Activated gamma-delta T cell treated with anti-CD3 and anti-CD28 coated beads, Interleukin-2, amount 50 U/mL, for 16 hours (primary cell): ENCODE measurements at regions not wholly inside any gene's neighbourhood (a gene's known extent, or its start where the extent isn't known, plus 50 kb on each side); places are given as distances from the start of the nearest gene placed in this dataset.

Experiments used
- DNase-seq: peaks from one replicate; pipeline ENCODE4 v3.0.0-alpha.2; 2020; ENCODE audit warnings: low read depth

DNA sequence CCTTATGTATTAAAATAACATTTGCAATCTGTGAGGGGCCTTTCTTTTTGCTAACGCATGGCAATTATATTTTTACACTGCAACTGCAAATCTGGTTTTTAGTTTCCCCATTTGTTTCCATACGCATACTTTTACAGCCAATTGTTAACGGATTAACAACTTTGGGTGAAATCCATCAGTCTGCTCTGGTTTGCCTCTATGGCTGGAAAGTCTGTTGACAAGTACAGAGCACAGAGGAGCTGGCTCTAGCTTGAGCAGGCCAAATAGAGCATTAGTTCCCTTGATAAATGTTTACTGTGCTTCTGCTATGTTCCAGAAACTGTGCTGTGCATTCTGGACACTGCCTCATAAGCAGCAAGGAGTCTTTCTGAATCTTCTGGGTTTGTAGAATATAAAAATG lies 400.4 kb upstream of the KIF2A start:
- DNase-seq: no peak

DNA sequence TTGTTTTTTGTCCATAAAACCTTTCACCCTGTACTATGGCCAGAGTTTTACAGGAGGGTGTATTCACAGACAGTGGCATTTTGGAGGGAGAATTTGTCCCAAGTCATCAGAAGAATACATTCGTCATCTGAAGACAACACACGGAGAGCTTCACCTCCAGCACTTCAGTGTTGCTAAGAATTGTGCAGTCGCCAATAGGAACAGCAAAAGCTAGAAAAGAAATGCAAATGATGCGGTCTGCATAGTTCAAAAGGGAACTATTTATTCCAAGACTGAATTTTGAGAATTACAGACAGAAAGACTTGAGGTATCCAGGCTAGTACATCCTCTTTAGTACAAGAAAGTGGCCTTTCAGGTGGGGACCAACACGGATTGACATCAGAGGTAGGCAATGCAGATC lies 399.2 kb upstream of the KIF2A start:
- DNase-seq: no peak

DNA sequence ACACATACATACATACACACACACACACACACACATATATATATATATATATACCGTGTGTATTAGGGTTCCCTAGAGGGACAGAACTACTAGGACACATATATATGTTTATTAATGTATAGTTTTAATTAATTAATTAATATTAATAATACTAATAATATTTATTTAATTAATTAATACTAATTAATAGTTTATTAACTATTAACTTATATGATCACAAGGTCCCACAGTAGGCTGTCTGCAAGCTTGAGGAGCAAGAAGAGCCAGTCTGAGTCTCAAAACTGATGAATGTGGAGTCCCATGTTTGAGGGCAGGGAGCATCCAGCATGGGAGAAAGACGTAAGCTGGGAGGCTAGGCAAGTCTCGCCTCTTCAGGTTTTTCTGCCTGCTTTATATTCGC lies 398.0 kb upstream of the KIF2A start:
- DNase-seq: no peak

DNA sequence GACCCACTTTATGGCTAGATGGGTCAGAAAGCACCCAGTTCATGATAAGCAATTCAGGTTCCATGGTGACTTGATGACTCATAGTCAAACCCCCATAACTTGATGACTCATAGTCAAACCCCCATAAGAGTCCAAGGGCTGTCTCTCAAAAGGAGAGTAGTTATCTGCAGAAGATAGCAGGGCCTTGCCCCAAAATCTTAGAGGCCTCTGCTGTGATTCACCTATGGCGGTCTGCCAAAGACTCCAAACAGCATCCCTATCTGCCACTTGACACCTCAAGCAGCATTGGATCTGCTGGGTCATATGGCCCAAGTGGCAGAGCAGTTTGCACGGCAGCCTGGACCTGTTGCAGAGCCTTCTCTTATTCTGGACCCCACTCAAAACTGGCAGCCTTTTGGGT lies 395.2 kb upstream of the KIF2A start:
- DNase-seq: no peak

DNA sequence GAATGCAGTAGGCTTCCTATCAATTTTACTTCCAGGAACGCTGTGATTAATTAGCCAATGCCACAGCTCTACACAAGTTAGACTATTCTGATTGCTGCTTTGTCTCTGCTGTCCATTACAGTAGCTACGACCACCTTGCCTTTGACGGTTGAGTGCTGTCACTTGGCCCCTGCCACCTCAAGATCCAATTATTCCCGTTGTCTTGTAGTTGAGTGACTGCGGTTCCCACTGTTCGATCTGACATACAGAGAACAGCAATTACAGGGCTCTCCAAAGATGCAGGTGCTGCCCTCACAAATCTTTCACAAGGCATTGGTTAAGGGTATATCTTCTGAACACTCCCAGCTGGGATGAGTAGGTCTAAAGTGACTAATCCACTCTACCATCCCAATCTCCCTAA lies 393.4 kb upstream of the KIF2A start:
- no peak for DNase-seq

DNA sequence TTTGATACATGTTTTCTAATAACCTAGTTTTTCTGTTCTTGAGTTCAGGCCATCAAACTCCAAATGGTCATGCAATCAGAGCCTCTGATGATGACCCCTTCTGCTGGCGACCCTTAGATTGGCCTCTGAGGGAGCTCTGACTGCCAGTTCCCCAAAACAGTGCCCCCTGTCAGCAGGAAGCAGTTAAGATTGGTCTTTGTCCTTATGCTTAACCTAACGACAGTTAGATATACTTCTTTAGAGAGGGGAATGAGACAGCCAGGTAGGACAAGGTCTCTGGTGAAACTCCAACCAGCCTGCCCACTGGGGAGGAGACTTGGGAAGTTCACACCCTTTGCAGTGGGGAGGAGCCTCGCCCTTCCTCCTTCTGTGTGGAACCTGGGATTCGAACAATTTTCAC lies 390.4 kb upstream of the KIF2A start:
- DNase-seq: no peak

DNA sequence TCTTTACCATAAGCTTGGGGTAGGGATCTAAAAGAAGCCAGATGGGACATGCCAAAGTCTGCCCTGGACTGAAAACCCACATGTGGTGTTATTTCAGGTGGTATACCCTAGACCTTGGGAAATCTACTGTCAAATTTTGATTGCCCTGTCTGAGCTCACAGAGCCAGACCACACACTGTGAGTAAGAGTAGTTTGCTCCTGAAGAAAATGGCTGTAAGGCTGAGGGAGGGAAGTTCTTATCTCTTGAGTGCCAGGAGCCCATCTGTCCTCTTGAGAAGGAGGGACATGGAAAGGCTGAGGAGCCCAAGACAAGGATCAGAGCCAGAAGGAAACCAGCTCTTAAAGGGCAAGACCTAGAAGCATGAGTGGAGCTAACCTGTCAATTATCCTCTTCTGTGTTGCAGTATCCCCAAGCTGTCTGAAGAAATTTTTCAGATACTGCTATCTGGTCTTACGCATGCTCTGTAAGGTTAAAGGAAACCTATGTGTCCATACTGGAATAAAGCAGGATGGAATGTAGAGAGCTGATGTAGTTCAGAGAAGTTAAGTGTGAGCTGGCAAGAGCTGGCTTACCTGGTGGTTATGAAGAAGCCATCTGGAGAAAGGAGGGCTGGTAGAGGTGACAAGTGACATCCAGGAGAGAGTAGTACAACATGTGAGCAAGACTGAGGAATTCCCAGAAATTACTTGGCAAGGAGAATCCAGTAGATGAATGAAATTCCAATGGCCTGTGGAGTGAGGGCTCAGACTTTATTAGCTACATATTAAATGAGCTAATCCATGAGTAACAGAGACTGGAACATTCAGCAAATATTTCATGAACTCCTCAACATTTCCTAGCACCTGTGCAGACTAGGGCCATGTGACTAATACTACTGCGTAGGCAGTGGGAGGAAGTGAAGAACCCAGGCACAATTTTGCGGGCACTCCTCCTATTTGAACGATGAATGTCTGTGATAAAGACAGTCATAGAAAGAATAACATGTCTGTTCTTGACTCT lies 389.1 kb upstream of the KIF2A start:
- DNase-seq: no peak

DNA sequence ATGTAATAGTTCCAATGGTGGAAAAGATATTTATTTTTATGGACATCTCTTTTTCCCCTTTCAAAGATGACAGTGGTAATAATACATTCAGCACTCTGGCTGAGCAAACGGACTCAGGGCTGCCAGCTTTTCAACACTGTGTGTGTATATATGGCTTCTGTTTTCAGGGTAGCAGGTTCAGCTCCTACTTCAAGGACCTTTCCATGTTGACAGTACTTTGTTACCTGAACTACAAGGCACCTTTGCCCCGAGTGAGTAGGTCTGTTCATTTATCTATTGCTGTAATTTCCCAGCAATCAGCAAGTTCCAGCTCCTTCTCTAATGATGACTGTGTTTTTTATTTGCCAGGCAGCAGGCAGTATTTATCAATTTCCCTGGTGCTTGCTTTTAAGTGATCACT lies 387.4 kb upstream of the KIF2A start:
- DNase-seq: no peak

DNA sequence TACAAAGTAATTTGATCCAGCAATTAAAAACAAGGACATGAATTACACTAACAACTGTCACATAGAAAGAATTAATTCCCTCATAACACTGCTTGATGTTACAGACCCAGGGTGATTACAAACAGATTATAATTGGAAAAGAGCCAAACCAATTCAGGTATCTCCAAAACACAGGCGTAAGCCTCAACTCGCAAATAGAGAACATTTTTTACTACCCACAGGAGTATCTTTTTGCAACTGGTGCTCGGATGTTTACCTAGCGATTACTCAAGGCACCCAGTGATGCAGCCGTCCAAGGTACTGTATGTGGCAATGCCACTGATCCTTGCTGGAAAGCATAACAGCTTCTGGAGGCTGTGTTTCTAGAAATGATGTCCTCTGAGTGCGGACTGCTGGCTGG lies 386.1 kb upstream of the KIF2A start:
- DNase-seq: no peak

DNA sequence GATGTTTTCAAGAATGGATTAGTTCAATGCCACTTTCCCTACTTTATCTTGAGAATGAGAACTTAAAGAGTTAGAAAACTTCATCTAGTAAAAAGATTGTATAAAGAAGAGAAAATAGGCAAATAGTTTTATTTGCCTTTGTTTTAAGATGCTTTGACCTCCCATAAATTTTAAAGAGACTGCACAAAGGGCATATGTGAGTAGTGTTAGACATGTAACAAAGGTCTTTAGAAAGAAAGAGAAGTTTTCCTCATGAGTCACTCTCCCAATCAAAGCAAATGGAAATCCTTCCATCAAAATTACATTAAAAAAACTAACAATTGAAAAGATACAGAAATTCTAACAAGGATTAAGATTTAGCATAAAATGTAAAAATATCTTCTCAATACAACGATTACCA lies 381.8 kb upstream of the KIF2A start:
- no peak for DNase-seq

DNA sequence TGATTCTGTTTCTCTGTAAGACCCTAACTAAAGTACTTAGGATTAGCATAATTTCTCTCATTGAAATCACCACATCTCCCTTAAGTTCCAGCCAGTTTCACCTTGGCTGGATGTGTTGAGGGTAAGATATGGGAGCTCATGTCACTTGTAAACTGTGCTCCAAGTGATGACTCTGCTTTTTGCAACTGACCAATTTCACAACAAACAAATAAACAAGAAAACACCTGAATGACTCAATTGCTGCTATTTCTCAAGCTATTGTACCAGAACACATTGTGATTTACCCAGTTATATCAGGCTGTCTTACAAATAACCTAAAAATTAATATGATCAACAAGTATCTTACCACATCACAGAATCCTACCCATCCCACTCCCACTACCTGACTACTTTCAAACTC lies 379.1 kb upstream of the KIF2A start:
- no peak for DNase-seq

DNA sequence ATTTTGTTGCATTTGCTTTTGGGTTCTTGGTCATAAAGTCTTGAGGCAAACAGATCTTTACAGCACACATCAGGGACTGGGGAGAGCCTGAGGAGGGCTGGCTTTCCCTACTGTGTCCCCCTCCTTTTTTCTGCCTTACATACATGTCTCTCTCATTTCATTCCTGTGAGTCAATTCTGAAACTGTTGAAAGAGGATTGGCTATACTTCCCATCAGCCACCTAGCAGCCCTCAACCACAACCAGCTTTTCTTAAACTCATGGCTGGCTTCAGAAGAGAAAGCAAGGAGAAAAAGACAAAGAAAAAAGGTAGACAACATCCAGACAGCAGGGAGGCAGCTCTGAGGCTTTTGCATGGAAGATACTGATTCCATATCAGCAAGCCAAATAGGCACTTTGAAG lies 374.8 kb upstream of the KIF2A start:
- DNase-seq: no peak

DNA sequence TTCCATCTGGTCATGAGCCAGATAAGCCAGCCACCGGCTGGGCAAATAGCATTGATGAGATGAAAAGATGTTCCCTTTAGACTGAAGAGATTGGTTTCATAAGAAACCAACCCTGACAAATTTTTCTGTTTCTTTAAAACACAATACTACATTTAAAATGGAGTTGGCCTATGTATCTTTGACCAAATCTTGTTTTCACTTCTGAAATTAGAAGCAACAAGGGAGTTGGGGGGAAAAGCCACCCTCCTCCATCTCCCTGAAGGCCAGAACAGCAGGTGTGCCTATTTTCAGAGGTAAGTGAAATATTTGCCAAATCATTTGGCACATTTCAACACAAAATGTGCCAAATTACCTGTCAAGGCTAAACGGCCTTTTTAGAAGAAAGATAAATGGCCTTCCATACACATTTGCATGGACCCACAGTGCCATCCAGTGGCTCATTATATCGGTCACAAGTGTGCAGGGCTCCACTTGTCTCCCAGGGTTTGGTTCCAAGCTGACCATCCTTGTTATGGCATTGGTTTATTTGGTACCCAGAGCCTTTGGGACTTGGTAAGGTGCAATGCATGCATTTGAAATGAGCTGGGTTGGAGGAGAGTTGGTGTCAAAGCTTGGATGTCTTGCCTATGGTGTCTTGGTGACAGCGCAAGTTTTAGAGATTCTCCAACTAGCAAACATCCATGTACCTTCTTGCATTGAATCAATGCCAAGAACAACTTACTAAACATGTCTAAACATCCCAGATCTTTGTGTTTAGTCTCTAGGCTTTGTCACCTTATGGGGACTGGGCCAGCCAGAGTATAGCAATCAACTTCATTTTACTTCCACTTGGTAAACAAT lies 372.0 kb upstream of the KIF2A start:
- DNase-seq: no peak

DNA sequence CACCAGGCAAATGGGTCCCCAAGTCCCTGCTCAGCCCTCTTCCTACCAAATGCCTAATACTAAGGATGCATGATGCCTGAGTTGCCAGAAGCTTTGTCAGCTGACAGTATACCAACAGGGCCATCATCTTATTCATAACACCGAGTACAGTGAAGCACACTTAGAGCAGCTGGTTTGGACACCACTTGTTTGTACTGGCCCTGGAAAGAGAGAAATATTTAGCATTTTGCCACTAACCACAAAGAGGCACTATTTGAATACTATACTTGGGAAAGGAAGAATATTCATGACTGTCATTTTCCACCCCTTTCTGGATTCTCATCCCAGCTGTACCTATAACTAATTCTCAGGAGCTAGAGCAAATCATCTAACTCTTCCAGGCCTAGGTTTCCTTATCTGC lies 364.4 kb upstream of the KIF2A start:
- DNase-seq: no peak

DNA sequence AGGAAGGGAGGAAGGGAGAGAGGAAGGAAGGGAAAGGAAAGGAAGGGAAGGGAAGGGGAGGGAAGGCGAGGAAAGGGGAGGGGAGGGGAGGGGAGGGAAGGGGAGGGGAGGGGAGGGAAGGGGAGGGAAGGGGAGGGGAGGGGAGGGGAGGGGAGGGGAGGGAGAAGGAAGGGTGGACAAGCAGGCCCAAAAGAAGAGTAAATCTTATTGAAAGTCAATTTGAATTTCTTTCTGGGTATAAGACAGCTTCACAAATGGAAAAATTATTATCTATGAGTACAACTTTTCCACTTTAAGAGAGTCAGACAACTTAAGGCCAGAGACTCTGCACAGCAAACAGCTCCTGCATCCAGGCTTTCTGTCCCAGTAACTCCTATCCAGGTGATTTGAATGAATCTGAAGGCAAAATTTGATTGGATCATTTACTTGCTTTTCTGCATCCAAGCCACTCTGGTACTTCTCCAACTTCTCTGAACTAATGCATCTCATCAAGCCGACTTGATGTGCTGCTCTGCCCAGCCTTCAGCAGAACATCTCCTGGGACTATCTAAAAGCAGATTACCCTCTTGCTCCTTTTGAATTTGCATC lies 363.4 kb upstream of the KIF2A start:
- no peak for DNase-seq

DNA sequence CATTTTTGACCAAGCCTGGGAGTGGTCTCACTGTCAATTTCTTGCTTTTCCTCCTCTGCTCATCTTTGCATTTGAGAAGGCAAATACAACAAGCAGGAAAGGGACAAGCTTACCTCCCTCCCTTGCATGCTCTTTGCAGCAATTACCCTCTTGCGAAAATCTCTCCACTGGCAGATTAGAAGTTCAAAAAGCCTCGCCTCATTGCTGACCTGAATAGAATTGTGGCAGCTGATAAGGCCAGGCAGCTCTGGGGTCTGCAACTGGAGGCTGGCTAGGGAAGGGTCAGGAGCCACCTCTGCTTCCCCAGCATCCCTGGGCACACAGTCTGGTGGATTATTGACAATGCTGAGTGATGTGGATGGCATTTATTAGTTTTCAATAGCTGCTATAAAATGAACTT lies 362.3 kb upstream of the KIF2A start:
- DNase-seq: no peak

DNA sequence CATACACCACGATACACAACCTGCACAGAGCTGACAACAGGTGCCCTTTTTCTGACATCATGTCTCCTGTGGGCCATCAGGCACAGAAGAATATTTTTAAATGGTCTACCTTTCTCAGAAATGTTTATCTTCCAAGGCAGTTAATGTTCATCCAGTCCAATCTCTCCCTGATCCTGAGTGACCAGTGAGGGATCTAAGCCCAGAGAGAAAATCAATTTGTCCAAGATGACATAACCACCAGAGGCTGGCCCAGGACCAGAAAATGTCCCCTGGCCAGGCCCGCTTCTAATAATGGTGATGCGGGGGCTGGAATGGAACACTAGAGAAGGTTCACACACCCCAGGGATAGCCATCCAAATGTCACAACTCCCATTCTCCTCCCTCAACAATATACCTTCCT lies 357.9 kb upstream of the KIF2A start:
- DNase-seq: no peak

DNA sequence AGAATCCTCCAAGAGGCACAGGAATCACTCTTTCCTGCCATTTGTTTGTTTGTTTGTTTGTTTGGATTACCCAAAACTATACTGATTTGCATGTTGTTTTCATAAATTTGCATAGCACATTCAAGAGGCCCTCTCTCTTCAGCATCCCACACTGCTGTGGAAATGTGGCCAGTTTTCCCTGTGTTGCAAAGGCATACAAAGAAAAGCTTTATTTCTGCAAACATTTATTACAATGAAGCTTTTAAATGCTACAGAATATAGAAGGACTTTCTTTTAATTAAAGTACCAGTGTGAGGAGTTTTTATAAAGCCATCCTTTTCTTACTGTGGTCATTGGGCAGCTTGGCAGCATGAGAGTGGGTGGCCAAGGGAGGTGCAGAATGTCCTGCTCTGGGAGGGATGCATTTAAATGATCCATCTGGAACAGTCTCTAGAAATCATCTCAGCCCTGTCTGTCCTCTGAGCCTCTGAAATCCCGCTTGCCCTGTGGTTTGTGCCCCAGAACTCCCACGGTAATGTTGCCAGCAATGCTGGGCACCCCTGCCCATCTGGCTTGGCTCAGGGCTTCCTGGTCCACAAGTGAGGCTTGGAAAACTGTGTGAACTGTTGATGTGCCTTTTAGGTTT lies 356.8 kb upstream of the KIF2A start:
- DNase-seq: no peak

DNA sequence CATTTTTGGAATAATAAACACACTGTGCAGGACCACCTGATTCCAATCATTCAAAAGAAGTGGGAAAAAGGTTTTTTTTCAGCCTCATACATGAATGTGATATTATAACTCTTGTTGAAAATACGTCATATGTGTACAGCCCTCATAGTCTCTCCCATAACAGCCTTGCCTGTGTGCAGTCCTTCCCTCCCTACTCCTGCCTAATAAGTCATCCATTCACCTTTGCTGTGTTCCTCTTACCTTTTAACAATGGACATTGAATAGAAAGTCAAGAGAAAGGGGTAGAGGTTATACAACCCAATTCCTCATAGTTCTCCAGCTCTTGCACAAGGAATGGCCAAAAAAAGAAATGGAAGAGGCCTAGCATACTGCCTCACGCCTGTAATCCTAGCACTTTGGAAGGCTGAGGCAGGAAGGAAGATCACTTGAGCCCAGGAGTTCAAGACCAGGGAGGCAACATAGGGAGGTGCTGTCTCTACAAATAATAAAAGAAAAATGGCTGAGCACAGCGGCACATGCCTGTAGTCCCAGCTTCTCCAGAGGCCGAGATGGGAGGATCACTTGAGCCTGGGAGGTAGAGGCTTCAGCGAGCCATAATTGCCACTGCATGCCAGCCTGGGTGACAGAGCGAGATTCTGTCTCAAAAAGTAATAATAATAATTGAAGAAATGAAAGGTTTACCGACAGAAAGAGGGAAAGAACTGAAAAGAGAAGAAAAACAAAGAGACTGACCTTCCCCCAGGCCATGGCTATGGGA lies 356.1 kb upstream of the KIF2A start:
- DNase-seq: no peak

DNA sequence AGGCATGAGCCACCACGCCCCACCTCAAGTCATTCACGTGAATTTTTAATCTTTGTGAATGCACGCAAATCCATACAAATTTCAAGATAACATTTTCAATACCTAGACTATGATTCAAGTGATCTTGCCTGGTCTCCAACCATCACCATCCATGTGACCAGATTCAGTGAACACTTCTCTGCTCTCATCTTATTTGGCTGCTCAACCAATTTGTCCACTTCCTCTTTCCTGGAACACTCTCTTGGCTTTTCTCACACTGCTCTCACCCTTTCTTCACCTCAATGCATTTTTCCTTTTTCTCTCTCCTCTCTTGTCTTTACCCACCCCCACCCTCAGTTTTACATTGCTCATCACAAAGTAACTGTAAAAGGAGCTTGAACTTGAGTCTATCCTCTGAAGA lies 354.7 kb upstream of the KIF2A start:
- no peak for DNase-seq

DNA sequence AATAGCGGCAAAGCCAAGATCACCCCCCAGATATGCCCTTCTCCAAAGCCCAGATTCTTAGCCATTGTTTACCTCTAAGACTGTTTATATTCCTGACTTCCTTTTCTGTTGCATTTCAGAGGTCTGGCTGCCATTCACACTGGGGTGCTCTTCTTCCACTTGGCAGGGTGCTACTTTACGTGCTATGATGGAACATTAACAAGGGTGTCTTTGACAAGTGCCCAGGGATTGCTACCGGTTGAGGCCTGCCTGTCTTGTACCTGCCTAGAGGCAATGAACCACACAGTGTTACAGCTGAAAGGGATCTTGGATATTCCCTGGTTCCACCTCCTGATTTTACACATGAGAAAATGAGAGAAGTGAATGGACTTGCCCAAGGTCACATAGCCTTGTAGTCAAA lies 352.1 kb upstream of the KIF2A start:
- no peak for DNase-seq

DNA sequence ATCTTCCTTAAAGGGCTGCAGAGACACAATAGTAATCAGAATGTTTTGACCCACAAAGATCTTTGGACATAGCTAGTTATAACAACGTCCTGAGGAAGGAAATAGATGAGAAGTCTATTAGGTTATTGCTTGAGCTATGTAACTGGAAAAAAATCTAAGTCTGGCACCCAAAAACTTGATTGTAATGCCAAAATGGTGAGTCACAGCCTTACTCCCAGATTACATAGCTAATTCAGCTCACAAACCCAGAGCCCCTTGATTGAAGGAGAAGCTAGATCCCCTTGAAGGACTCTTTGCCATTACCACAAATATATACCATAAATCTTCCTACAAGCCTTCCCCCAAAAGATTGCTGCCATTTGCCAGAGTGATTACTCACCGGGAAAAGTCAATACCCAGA lies 341.8 kb upstream of the KIF2A start:
- DNase-seq: no peak
